ENCODE measurements at regions not wholly inside any gene's neighbourhood (a gene's known extent, or its start where the extent isn't known, plus 50 kb on each side); places are given as distances from the start of the nearest gene placed in this dataset.

- no peaks in the 10 kb centered on the region for H3K36me3 Mint-ChIP-seq (ENCODE audit: low read depth)
- H3K27ac Mint-ChIP-seq: no peak overlapping the region
- CTCF ChIA-PET: no interaction called here
- H3K4me1 Mint-ChIP-seq: no peaks in the 10 kb centered on the region
- no peak for DNase-seq
- H3K4me3 Mint-ChIP-seq: no peak overlapping the region
- no peaks in the 10 kb centered on the region for H3K9me3 Mint-ChIP-seq
- POLR2A ChIA-PET: no interaction called here
- H3K27me3 Mint-ChIP-seq: peaks cover 14% of the 10 kb centered on the region
Measured at GRCh38 chr1:29513357-29513756, 277.0 kb downstream of the PTPRU start.

GRCh38 chr1:29511436-29511835 is 275.1 kb downstream of the PTPRU start:
- POLR2A ChIA-PET: no interaction called here
- no peak for DNase-seq
- H3K4me1 Mint-ChIP-seq: no peaks in the 10 kb centered on the region
- H3K27ac Mint-ChIP-seq: no peak overlapping the region
- H3K36me3 Mint-ChIP-seq (ENCODE audit: low read depth): no peaks in the 10 kb centered on the region
- H3K4me3 Mint-ChIP-seq: no peak overlapping the region
- H3K9me3 Mint-ChIP-seq: no peaks in the 10 kb centered on the region
- peaks cover 14% of the 10 kb centered on the region for H3K27me3 Mint-ChIP-seq
- CTCF ChIA-PET: no interaction called here

- ChIA-PET POLR2A (no interaction called here), CTCF (no interaction called here)
- no peak for DNase-seq
- Mint-ChIP-seq H3K27me3 (peaks cover 18% of the 10 kb centered on the region), H3K27ac (no peak overlapping the region), H3K36me3 (ENCODE audit: low read depth) (no peaks in the 10 kb centered on the region), H3K9me3 (no peaks in the 10 kb centered on the region), H3K4me1 (no peaks in the 10 kb centered on the region), H3K4me3 (no peak overlapping the region)
Measured at GRCh38 chr1:29508458-29509107, 272.3 kb downstream of the PTPRU start.

GRCh38 chr1:29506678-29507225 is 270.4 kb downstream of the PTPRU start:
- H3K4me3 Mint-ChIP-seq: no peak overlapping the region
- peaks cover 14% of the 10 kb centered on the region for H3K27me3 Mint-ChIP-seq
- ChIA-PET POLR2A (no interaction called here), CTCF (no interaction called here)
- H3K36me3 Mint-ChIP-seq (ENCODE audit: low read depth): no peaks in the 10 kb centered on the region
- no peak for DNase-seq
- H3K4me1 Mint-ChIP-seq: no peaks in the 10 kb centered on the region
- no peaks in the 10 kb centered on the region for H3K9me3 Mint-ChIP-seq
- H3K27ac Mint-ChIP-seq: no peak overlapping the region

GRCh38 chr1:29505532-29506220 is 269.4 kb downstream of the PTPRU start:
- no peaks in the 10 kb centered on the region for H3K4me1 Mint-ChIP-seq
- no peaks in the 10 kb centered on the region for H3K36me3 Mint-ChIP-seq (ENCODE audit: low read depth)
- H3K27me3 Mint-ChIP-seq: peaks cover 12% of the 10 kb centered on the region
- H3K27ac Mint-ChIP-seq: no peak overlapping the region
- no peak overlapping the region for H3K4me3 Mint-ChIP-seq
- POLR2A ChIA-PET: no interaction called here
- DNase-seq: no peak
- H3K9me3 Mint-ChIP-seq: no peaks in the 10 kb centered on the region
- CTCF ChIA-PET: no interaction called here

- H3K9me3 Mint-ChIP-seq: no peaks in the 10 kb centered on the region
- ChIA-PET POLR2A (no interaction called here), CTCF (no interaction called here)
- no peaks in the 10 kb centered on the region for H3K36me3 Mint-ChIP-seq (ENCODE audit: low read depth)
- no peak for DNase-seq
- H3K27me3 Mint-ChIP-seq: peaks cover 11% of the 10 kb centered on the region
- no peak overlapping the region for H3K27ac Mint-ChIP-seq
- no peaks in the 10 kb centered on the region for H3K4me1 Mint-ChIP-seq
- no peak overlapping the region for H3K4me3 Mint-ChIP-seq
Measured at GRCh38 chr1:29504709-29505410, 268.5 kb downstream of the PTPRU start.

- no peak for DNase-seq
- CTCF ChIA-PET: no interaction called here
- Mint-ChIP-seq H3K4me1 (no peaks in the 10 kb centered on the region), H3K27me3 (peaks cover 9% of the 10 kb centered on the region), H3K9me3 (no peaks in the 10 kb centered on the region), H3K27ac (no peak overlapping the region), H3K4me3 (no peak overlapping the region), H3K36me3 (ENCODE audit: low read depth) (no peaks in the 10 kb centered on the region)
- POLR2A ChIA-PET: no interaction called here
Measured at GRCh38 chr1:29504196-29504595, 267.9 kb downstream of the PTPRU start.

GRCh38 chr1:29502911-29503840 is 266.9 kb downstream of the PTPRU start:
- Mint-ChIP-seq H3K27me3 (peaks cover 6% of the 10 kb centered on the region), H3K9me3 (no peaks in the 10 kb centered on the region), H3K4me1 (no peaks in the 10 kb centered on the region), H3K36me3 (ENCODE audit: low read depth) (no peaks in the 10 kb centered on the region), H3K4me3 (no peak overlapping the region), H3K27ac (no peak overlapping the region)
- ChIA-PET POLR2A (no interaction called here), CTCF (interaction anchor here (0.6 kb wide), 1 partner anchor 1337 kb away, joined by 3 read pairs; no protein-coding TSS in a partner anchor)
- DNase-seq: no peak

- no peak for DNase-seq
- H3K4me3 Mint-ChIP-seq: no peak overlapping the region
- ChIA-PET POLR2A (no interaction called here), CTCF (interaction anchor here (0.6 kb wide), 1 partner anchor 1338 kb away, joined by 3 read pairs; no protein-coding TSS in a partner anchor)
- H3K27ac Mint-ChIP-seq: no peak overlapping the region
- no peaks in the 10 kb centered on the region for H3K9me3 Mint-ChIP-seq
- no peaks in the 10 kb centered on the region for H3K36me3 Mint-ChIP-seq (ENCODE audit: low read depth)
- H3K27me3 Mint-ChIP-seq: peaks cover 6% of the 10 kb centered on the region
- no peaks in the 10 kb centered on the region for H3K4me1 Mint-ChIP-seq
Measured at GRCh38 chr1:29502225-29502910, 266.0 kb downstream of the PTPRU start.

GRCh38 chr1:29501227-29501976 is 265.1 kb downstream of the PTPRU start:
- ChIA-PET POLR2A (no interaction called here), CTCF (no interaction called here)
- Mint-ChIP-seq H3K4me3 (no peak overlapping the region), H3K9me3 (no peaks in the 10 kb centered on the region), H3K36me3 (ENCODE audit: low read depth) (no peaks in the 10 kb centered on the region), H3K27ac (no peak overlapping the region), H3K4me1 (no peaks in the 10 kb centered on the region), H3K27me3 (peaks cover 6% of the 10 kb centered on the region)
- DNase-seq: no peak

- peaks cover 2% of the 10 kb centered on the region for H3K27me3 Mint-ChIP-seq
- POLR2A ChIA-PET: no interaction called here
Measured at GRCh38 chr1:29500651-29501050, 264.3 kb downstream of the PTPRU start.

GRCh38 chr1:29500041-29500440 is 263.7 kb downstream of the PTPRU start:
- Mint-ChIP-seq H3K27me3 (peaks cover 2% of the 10 kb centered on the region), H3K27ac (no peak overlapping the region), H3K9me3 (no peaks in the 10 kb centered on the region), H3K36me3 (ENCODE audit: low read depth) (no peaks in the 10 kb centered on the region), H3K4me1 (no peaks in the 10 kb centered on the region), H3K4me3 (no peak overlapping the region)
- POLR2A ChIA-PET: no interaction called here
- CTCF ChIA-PET: no interaction called here
- no peak for DNase-seq

More at GRCh38 chr1:29500651-29501050, 264.3 kb downstream of the PTPRU start:
- Mint-ChIP-seq H3K9me3 (no peaks in the 10 kb centered on the region), H3K27ac (no peak overlapping the region), H3K4me3 (no peak overlapping the region), H3K36me3 (ENCODE audit: low read depth) (no peaks in the 10 kb centered on the region), H3K4me1 (no peaks in the 10 kb centered on the region)
- CTCF ChIA-PET: no interaction called here
- no peak for DNase-seq
